MCF 10A (cell line): ENCODE measurements at regions not wholly inside any gene's neighbourhood (a gene's known extent, or its start where the extent isn't known, plus 50 kb on each side); places are given as distances from the start of the nearest gene placed in this dataset.
"Not testable (repeated sequence)": the region's sequence is repeated elsewhere in the genome, so short reads cannot be mapped to it uniquely, and the experiment has no call there.

Source experiments
- BruUV-seq: library from RNA; stranded (reverse); fragments of 400-500 nt; replicated peaks from 2 replicates; lab custom pipeline; 2021; lab: Mats Ljungman, UMichigan
- CTCF ChIA-PET: fragments of 300-600 bp; sonication (Branson Sonifier 250); formaldehyde crosslinking; extraction: SDS; loops from one replicate; lab custom pipeline; 2021; ENCODE audit warnings: antibody characterized with exemption, inconsistent platforms; lab: Yijun Ruan, JAX
- POLR2A ChIA-PET: fragments of 300-600, 350-650 bp; sonication (Branson Sonifier 250); formaldehyde crosslinking; extraction: SDS; loops from one replicate; lab custom pipeline; 2020; ENCODE audit warnings: antibody characterized with exemption, inconsistent platforms; lab: Yijun Ruan, JAX
- DNase-seq: peaks from one replicate; pipeline ENCODE4 v3.0.0-alpha.2; 2018; ENCODE audit not compliant: unreplicated experiment
- H3K27ac Mint-ChIP-seq: one replicate; pipeline ENCODE4 v1.8.0; 2022; ENCODE audit warnings: mild to moderate bottlenecking, low read depth, mixed read lengths; ENCODE audit not compliant: unreplicated experiment
- H3K27me3 Mint-ChIP-seq: one replicate; pipeline ENCODE4 v1.8.0; 2022; ENCODE audit warnings: mixed read lengths; ENCODE audit not compliant: insufficient read depth, unreplicated experiment
- H3K36me3 Mint-ChIP-seq: one replicate; pipeline ENCODE4 v1.8.0; 2022; ENCODE audit warnings: mild to moderate bottlenecking, moderate library complexity, mixed read lengths; ENCODE audit not compliant: insufficient read depth, unreplicated experiment
- H3K4me1 Mint-ChIP-seq: one replicate; pipeline ENCODE4 v1.8.0; 2022; ENCODE audit warnings: mixed read lengths; ENCODE audit not compliant: insufficient read depth, unreplicated experiment
- H3K4me3 Mint-ChIP-seq: one replicate; pipeline ENCODE4 v1.8.0; 2022; ENCODE audit warnings: mild to moderate bottlenecking, moderate library complexity, mixed read lengths; ENCODE audit not compliant: unreplicated experiment
- H3K9me3 Mint-ChIP-seq: one replicate; pipeline ENCODE4 v1.8.0; 2022; ENCODE audit warnings: mixed read lengths; ENCODE audit not compliant: unreplicated experiment
- CTCF ChIP-seq: fragments of 200-600 bp; IDR thresholded peaks from one replicate; pipeline ENCODE4 v1.8.0; 2022; ENCODE audit warnings: antibody characterized with exemption, mild to moderate bottlenecking; ENCODE audit not compliant: unreplicated experiment
- intact Hi-C: fragments of 100-400 bp; cut with micrococcal nuclease; formaldehyde crosslinking; loops from 2 replicates; pipeline ENCODE4 v1.14.1; 2022

GRCh38 chr3:39712413-39713048, 96.9 kb upstream of the MYRIP start:
- no peak for DNase-seq
- no peaks in the 10 kb centered on the region for H3K36me3 Mint-ChIP-seq
- no peak overlapping the region for H3K27ac Mint-ChIP-seq
- no peaks in the 10 kb centered on the region for H3K27me3 Mint-ChIP-seq
- H3K4me1 Mint-ChIP-seq = no peaks in the 10 kb centered on the region
- CTCF ChIA-PET = interaction anchor here (3.3 kb wide), 1 partner anchor 467 kb away, joined by 15 read pairs; no protein-coding TSS in a partner anchor
- no TSS peak for BruUV-seq
- H3K4me3 Mint-ChIP-seq = no peak overlapping the region
- POLR2A ChIA-PET = no interaction called here
- peaks cover 15% of the 10 kb centered on the region for H3K9me3 Mint-ChIP-seq
- intact Hi-C loops = no loop called here
- no peak for TF ChIP-seq CTCF

DNA sequence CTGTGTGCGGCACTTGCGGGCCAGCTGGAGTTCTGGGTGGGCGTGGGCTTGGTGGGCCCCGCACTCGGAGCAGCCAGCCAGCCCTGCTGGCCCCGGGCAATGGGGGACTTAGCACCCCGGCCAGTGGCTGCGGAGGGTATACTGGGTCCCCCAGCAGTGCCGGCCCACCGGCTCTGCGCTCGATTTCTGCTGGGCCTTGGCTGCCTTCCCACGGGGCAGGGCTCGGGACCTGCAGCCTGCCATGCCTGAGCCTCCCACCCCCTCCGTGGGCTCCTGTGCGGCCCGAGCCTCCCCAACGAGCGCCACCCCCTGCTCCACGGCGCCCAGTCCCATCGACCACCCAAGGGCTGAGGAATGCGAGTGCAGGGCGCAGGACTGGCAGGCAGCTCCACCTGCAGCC, 96.1 kb upstream of the MYRIP start:
- intact Hi-C loops, POLR2A ChIA-PET, DNase-seq, H3K4me1 Mint-ChIP-seq, H3K27me3 Mint-ChIP-seq, BruUV-seq, H3K4me3 Mint-ChIP-seq, CTCF ChIA-PET, H3K27ac Mint-ChIP-seq, H3K36me3 Mint-ChIP-seq: not testable (repeated sequence)
- peaks cover 15% of the 10 kb centered on the region for H3K9me3 Mint-ChIP-seq

- no TSS peak for BruUV-seq
- CTCF ChIA-PET = interaction anchor here (0.6 to 3.1 kb wide), 3 partner anchors 12 to 462 kb away, joined by 3 to 13 read pairs (median 3); no protein-coding TSS in a partner anchor
- intact Hi-C loops = no loop called here
These were observed 92.6 kb upstream of the MYRIP start for GRCh38 chr3:39716849-39717248.

DNA sequence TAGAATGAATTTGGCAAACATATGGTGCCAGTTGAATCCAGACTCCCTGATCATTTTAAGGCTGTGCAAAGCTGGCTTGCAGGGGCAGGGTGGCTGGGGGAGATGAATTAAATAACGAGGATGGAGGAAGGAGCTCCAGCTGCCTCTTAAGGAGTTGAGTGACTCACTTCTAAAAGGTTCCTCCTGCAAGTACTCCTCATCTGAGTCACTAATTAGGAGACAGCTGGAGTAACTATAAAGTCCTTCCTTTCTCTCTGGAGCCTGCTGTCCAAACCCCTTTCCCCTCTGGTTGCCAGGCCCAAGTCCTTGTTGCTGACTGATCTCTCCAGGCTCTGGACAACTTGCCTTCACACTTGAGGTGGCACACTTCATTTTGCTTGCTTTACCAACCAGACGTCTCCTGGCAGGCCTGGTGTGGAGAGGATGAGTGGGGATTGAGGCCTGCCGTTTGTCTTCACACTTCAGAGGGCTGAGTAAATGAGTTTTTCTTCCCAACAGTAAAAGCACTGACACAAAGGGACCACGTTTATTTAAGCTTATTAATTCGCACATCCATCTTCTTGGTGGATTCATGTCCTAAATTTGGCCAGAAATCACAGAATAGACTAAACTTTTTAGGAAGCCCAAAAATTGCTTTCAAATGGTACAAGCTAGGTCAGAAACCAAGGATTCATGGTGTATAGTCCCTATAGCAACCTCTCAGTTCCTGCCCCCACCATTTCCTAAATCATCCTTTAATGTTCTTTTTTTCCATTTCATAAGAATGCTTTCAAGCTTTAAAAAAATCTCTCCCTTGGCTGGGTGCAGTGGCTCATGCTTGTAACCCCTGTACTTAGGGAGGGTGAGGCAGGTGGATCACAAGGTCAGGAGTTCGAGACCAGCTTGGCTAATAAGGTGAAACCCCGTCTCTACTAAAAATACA, 90.5 kb upstream of the MYRIP start:
- intact Hi-C loops = no loop called here
- no peaks in the 10 kb centered on the region for H3K4me1 Mint-ChIP-seq
- TF ChIP-seq CTCF = no peak
- H3K27me3 Mint-ChIP-seq = no peaks in the 10 kb centered on the region
- ChIA-PET POLR2A (no interaction called here), CTCF (interaction anchor here (0.6 to 0.9 kb wide), 3 partner anchors 50 to 1419 kb away, joined by 3 read pairs; no protein-coding TSS in a partner anchor)
- no peak overlapping the region for H3K27ac Mint-ChIP-seq
- no peak overlapping the region for H3K4me3 Mint-ChIP-seq
- no TSS peak for BruUV-seq
- H3K36me3 Mint-ChIP-seq = no peaks in the 10 kb centered on the region
- no peak for DNase-seq
- peaks cover 7% of the 10 kb centered on the region for H3K9me3 Mint-ChIP-seq

More at GRCh38 chr3:39716849-39717248, 92.6 kb upstream of the MYRIP start:
- Mint-ChIP-seq H3K4me1 (no peaks in the 10 kb centered on the region), H3K27ac (no peak overlapping the region), H3K27me3 (no peaks in the 10 kb centered on the region), H3K9me3 (peaks cover 15% of the 10 kb centered on the region), H3K4me3 (no peak overlapping the region), H3K36me3 (no peaks in the 10 kb centered on the region)
- no peak for TF ChIP-seq CTCF
- no peak for DNase-seq
- POLR2A ChIA-PET = interaction anchor here (0.5 kb wide), 1 partner anchor 834 kb away, joined by 3 read pairs; no protein-coding TSS in a partner anchor
